Erythroblast (primary cell): ENCODE measurements at regions not wholly inside any gene's neighbourhood (a gene's known extent, or its start where the extent isn't known, plus 50 kb on each side); places are given as distances from the start of the nearest gene placed in this dataset.

Experiments
- GATA1 ChIP-seq: IDR thresholded peaks from 2 replicates; pipeline ENCODE4 v1.6.1; 2011; ENCODE audit warnings: low read depth, mild to moderate bottlenecking, control low read depth, low read length, moderate library complexity
- POLR2A ChIP-seq: IDR thresholded peaks from 2 replicates; pipeline ENCODE4 v1.6.1; 2011; ENCODE audit warnings: mild to moderate bottlenecking, low read length

DNA sequence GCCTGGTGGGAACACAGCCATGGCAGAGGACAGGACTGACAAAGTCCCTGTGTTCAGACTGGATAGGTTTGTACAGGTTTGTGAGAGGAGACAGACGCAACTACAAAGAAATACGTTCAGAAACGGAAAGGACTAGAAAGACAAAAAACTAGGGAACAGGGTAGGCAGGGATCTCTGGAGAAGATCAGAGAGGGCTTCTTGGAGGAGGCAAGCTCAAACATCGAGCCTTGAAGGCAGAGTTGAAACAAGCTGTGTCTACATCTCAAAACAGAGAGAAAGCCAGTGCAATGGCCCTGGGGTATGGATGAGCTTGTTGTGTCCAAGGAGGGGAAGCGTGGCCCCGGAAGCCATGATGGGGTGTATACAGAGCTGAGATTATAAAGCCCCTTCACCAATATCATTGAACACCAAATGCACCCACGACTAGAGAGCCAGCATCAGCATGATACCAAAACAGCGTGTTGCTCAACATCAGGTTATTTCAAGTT, 89.6 kb upstream of the NCOR2 start:
- no peak for TF ChIP-seq POLR2A
- TF ChIP-seq GATA1 = no peak
